Loucy (cell line): ENCODE measurements at regions not wholly inside any gene's neighbourhood (a gene's known extent, or its start where the extent isn't known, plus 50 kb on each side); places are given as distances from the start of the nearest gene placed in this dataset.

ENCODE experiments used
- CTCF ChIP-seq: fragments of 200-600 bp; sonication (generic); conservative IDR thresholded peaks from 2 replicates; pipeline ENCODE4 v1.5.1; 2014; ENCODE audit warnings: mild to moderate bottlenecking, antibody characterized with exemption, low read length
- EZH2phosphoT487 ChIP-seq: fragments of 200-600 bp; IDR thresholded peaks from 2 replicates; pipeline ENCODE4 v1.6.1; 2018; ENCODE audit warnings: antibody characterized with exemption, mild to moderate bottlenecking, moderate library complexity, borderline replicate concordance

DNA sequence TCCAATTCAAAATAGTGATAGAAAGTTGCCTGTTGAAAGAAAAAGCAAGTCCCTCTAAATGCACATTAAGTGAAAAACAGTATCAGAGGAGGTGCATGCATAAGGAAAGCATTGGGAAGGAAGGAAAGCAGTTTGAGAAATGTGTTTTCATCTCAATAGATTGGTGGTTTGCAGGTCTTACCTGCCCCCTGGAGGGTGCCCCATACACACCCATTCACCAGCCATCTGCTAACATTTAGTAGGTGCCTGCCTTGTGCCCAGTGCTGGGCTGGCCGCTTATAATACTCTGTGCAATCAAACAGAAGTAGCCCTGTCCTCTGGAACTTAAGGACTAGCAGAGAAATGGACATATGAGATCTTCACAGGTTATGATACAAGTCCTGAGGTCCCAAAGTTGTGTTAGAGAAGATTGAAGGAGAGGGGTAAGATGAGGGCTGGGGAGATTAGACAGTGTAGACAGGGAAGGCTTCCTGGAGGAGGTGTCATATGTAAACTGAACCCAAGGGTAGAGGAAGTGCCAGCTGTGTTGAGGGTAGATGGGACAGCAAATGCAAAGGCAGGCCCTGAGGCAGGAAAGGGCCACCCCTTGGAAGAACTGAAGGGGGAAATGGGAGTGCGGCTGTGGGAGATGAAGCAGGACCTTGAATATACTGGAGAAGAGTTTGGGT, 184.2 kb downstream of the MN1 start:
- 0 out of 2 replicates have a peak, but pooled peaks have one; percentile 18 for TF ChIP-seq CTCF
- TF ChIP-seq EZH2phosphoT487, result no peak
